Parathyroid adenoma (tissue), 2 donors: ENCODE measurements at regions not wholly inside any gene's neighbourhood (a gene's known extent, or its start where the extent isn't known, plus 50 kb on each side); places are given as distances from the start of the nearest gene placed in this dataset.

Experiments used
- H2AFZ ChIP-seq: fragments of 300-600 bp; sonication (generic); one replicate; pipeline ENCODE4 v1.7.0; 2017; ENCODE audit warnings: antibody characterized with exemption, mild to moderate bottlenecking
- H3K27ac ChIP-seq: fragments of 300-600 bp; sonication (generic); one replicate; pipeline ENCODE4 v1.7.0; 2017
- H3K27me3 ChIP-seq: fragments of 300-600 bp; sonication (generic); one replicate; pipeline ENCODE4 v1.7.0; 2017; ENCODE audit warnings: low read length; ENCODE audit not compliant: control insufficient read depth, insufficient read depth
- H3K36me3 ChIP-seq: fragments of 300-600 bp; sonication (generic); one replicate; pipeline ENCODE4 v1.7.0; 2017; ENCODE audit warnings: low read length; ENCODE audit not compliant: control insufficient read depth, insufficient read depth
- H3K4me1 ChIP-seq: fragments of 300-600 bp; sonication (generic); one replicate; pipeline ENCODE4 v1.7.0; 2017; ENCODE audit warnings: control low read depth
- H3K4me2 ChIP-seq: fragments of 300-600 bp; sonication (generic); one replicate; pipeline ENCODE4 v1.7.0; 2017; ENCODE audit warnings: low read length
- H3K4me3 ChIP-seq: fragments of 300-600 bp; sonication (generic); one replicate; pipeline ENCODE4 v1.7.0; 2017; ENCODE audit warnings: low read depth, low read length
- H3K79me2 ChIP-seq: fragments of 300-600 bp; sonication (generic); one replicate; pipeline ENCODE4 v1.7.0; 2017; ENCODE audit warnings: control low read depth
- H3K9ac ChIP-seq: fragments of 300-600 bp; sonication (generic); one replicate; pipeline ENCODE4 v1.7.0; 2017; ENCODE audit warnings: mild to moderate bottlenecking
- H3K9me3 ChIP-seq: fragments of 300-600 bp; sonication (generic); one replicate; pipeline ENCODE4 v1.7.0; 2017; ENCODE audit warnings: low read length; ENCODE audit not compliant: control insufficient read depth
- TF ChIP-seq, protein P1 (sequence below): fragments of 300-600 bp; sonication (generic); IDR thresholded peaks from one replicate; pipeline ENCODE4 v1.7.0; 2017; ENCODE audit warnings: antibody characterized with exemption, mild to moderate bottlenecking
- donor health status: primary hyperparathyroidism.

DNA sequence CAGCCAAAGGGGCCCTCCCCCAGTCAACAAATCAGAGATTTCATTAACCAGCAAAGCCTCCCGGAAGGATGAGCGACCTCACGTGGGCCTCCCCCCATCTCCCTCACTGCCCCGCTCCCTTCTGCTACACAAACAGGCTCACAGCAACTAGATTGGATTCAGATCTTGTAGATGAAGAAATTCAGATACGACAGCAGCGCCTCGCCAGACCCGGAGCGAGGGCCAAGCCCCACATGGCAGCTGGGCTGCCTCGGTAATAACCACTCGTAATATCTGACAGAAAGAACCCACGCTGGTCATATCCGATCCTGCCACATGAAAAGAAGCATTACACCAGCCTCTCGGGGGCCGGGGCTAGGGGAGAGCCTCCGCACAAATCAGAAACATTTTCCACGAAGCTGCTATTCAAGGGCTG lies 581.3 kb downstream of the BCOR start:
- no peaks in the 10 kb centered on the region for H3K27me3 ChIP-seq
- no peaks in the 10 kb centered on the region for H3K36me3 ChIP-seq
- H3K4me1 ChIP-seq: no peaks in the 10 kb centered on the region
- no peaks in the 10 kb centered on the region for H3K79me2 ChIP-seq
- H2AFZ ChIP-seq: no peak overlapping the region
- H3K4me2 ChIP-seq: no peak overlapping the region
- H3K9ac ChIP-seq: no peak overlapping the region
- H3K4me3 ChIP-seq: no peak overlapping the region
- H3K27ac ChIP-seq: no peak overlapping the region
- TF ChIP-seq, protein P1, sequence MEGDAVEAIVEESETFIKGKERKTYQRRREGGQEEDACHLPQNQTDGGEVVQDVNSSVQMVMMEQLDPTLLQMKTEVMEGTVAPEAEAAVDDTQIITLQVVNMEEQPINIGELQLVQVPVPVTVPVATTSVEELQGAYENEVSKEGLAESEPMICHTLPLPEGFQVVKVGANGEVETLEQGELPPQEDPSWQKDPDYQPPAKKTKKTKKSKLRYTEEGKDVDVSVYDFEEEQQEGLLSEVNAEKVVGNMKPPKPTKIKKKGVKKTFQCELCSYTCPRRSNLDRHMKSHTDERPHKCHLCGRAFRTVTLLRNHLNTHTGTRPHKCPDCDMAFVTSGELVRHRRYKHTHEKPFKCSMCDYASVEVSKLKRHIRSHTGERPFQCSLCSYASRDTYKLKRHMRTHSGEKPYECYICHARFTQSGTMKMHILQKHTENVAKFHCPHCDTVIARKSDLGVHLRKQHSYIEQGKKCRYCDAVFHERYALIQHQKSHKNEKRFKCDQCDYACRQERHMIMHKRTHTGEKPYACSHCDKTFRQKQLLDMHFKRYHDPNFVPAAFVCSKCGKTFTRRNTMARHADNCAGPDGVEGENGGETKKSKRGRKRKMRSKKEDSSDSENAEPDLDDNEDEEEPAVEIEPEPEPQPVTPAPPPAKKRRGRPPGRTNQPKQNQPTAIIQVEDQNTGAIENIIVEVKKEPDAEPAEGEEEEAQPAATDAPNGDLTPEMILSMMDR: no peak
- no peaks in the 10 kb centered on the region for H3K9me3 ChIP-seq

DNA sequence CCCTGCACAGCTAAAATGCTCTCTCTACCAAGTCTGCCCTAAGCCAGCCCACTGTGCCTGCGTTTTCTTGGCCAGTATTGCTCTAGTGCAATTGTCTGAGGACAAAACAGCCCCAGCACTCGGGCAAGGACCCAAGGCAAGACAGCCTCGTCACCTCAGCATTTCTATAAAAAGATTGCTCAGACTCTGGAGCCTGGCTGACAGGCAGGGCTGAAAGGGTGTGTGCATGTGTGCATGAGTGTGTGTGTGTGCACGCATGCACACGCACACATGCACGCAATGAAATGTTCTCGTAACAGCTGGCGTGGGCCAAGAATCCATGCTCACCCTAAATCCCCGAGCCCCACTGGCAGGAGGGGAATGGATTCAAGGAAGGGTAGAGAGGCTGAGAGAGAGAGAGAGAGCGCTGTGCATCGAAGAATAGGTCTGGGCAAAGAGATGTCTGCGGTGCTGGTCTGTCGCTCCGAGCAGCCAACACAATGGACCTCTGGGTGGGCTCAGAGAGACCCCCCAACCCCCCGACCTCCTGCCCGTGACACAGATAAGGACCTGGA lies 579.2 kb downstream of the BCOR start:
- TF ChIP-seq, protein P1: no peak
- Histone ChIP-seq H2AFZ (peak overlapping the region; percentile 28), H3K27me3 (no peaks in the 10 kb centered on the region), H3K36me3 (no peaks in the 10 kb centered on the region), H3K9ac (no peak overlapping the region), H3K79me2 (no peaks in the 10 kb centered on the region), H3K9me3 (no peaks in the 10 kb centered on the region), H3K27ac (no peak overlapping the region), H3K4me2 (no peak overlapping the region), H3K4me1 (no peaks in the 10 kb centered on the region), H3K4me3 (no peak overlapping the region)

DNA sequence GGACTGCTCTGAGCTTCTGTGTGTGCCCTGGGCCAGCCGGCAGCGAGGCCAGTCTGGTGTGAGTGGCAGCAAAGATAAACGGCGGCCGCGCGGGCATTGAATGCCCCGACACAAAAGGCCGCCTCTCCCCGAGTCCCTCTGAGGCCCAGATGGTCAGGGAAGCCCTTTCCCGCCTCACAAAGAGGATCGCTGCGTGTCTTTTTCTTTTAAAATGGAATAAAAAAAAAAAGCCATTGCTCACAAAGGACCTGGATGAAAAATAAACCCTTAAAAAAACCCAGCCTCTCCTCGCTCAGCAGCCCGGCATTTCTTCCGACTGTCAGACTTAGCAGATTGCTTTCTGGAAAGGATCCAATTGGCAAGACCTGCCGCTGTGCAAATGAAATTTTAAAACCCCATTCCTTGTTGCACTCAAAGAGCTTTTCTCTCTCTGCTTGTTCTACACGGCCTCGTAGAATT lies 578.7 kb downstream of the BCOR start:
- Histone ChIP-seq H3K9ac (no peak overlapping the region), H3K36me3 (no peaks in the 10 kb centered on the region), H2AFZ (peak overlapping the region; percentile 28), H3K4me2 (no peak overlapping the region), H3K9me3 (no peaks in the 10 kb centered on the region), H3K79me2 (no peaks in the 10 kb centered on the region), H3K27me3 (no peaks in the 10 kb centered on the region), H3K27ac (no peak overlapping the region), H3K4me3 (no peak overlapping the region), H3K4me1 (no peaks in the 10 kb centered on the region)
- TF ChIP-seq, protein P1: no peak

DNA sequence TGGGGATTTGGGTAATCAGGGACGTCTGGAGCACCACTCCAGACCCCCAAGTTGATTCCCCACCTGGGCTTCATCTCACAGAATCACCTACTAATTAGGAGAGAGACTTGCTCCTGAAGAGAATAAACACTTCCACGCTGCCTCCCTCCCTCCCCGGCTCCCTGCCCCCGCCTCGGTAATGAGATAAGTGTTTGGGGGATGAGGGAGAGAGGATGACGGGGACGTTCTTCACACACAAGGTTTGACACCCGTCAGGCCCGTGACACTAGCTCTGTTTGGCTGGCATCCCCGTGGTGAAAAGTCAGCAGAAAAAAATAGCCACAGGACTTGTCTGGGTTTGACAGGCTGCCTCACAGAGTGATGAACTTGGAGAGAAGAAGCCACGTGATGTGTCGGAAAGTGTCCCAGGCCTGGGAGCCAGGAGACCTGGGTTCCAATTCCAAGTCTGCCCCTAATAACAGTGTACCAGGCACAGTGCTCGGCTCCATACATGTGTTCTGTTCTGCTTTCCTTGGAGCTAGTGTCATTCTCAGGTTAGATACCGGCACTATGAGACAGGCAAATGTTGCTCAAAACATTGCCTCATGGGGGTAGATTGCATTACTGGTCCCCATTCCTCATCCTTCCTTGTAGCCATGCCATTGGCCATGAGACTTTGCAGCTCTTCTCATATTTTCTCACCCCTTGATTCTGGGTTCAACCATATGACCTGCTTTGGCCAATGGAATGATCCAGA lies 578.0 kb downstream of the BCOR start:
- Histone ChIP-seq H3K79me2 (no peaks in the 10 kb centered on the region), H3K4me1 (no peaks in the 10 kb centered on the region), H3K4me2 (no peak overlapping the region), H3K27ac (no peak overlapping the region), H3K9me3 (no peaks in the 10 kb centered on the region), H3K9ac (no peak overlapping the region), H2AFZ (no peak overlapping the region), H3K4me3 (no peak overlapping the region), H3K27me3 (no peaks in the 10 kb centered on the region), H3K36me3 (no peaks in the 10 kb centered on the region)
- TF ChIP-seq, protein P1: no peak

DNA sequence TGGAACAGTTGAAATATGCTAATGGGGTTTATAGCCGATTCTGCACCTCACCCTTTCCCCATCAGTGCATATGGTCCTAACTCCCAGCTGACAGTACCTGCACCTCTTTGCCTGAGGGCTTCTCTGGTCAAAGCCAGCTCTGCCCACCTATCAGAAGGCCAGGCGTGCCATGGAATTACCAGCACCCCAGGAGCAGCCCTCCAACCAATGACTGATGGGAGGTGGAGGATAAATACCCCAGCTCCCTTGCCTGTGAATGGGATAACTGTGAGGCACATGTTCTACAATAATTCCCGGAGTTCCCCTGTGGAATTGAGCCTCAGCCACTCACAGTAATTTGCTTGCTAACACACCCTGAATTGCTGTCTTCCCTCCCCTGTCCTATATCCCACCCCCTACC lies 572.0 kb downstream of the BCOR start:
- TF ChIP-seq, protein P1: no peak

More for the DNA sequence above, 572.0 kb downstream of the BCOR start:
- Histone ChIP-seq H3K4me1 (no peaks in the 10 kb centered on the region), H3K36me3 (no peaks in the 10 kb centered on the region), H3K79me2 (no peaks in the 10 kb centered on the region), H3K4me3 (no peak overlapping the region), H3K27ac (no peak overlapping the region), H3K9ac (no peak overlapping the region), H3K9me3 (no peaks in the 10 kb centered on the region), H3K27me3 (no peaks in the 10 kb centered on the region), H2AFZ (no peak overlapping the region), H3K4me2 (no peak overlapping the region)
